Lower leg skin (tissue), 3 donors: ENCODE measurements at regions not wholly inside any gene's neighbourhood (a gene's known extent, or its start where the extent isn't known, plus 50 kb on each side); places are given as distances from the start of the nearest gene placed in this dataset.

Experiments used
- POLR2A ChIP-seq, 2 donors: fragments of 450-650 bp; IDR thresholded peaks; one replicate each; pipeline ENCODE4 v1.6.1; 2016 to 2017; ENCODE audit warnings: antibody characterized with exemption in 2 of 2, mild to moderate bottlenecking in 1 of 2, moderate library complexity in 1 of 2
- TF ChIP-seq, protein P1 (sequence below), 3 donors: fragments of 450-650 bp; IDR thresholded peaks; one replicate each; pipeline ENCODE4 v1.5.1; 2016; ENCODE audit warnings: antibody characterized with exemption in 3 of 3, mild to moderate bottlenecking in 3 of 3, moderate library complexity in 2 of 3

DNA sequence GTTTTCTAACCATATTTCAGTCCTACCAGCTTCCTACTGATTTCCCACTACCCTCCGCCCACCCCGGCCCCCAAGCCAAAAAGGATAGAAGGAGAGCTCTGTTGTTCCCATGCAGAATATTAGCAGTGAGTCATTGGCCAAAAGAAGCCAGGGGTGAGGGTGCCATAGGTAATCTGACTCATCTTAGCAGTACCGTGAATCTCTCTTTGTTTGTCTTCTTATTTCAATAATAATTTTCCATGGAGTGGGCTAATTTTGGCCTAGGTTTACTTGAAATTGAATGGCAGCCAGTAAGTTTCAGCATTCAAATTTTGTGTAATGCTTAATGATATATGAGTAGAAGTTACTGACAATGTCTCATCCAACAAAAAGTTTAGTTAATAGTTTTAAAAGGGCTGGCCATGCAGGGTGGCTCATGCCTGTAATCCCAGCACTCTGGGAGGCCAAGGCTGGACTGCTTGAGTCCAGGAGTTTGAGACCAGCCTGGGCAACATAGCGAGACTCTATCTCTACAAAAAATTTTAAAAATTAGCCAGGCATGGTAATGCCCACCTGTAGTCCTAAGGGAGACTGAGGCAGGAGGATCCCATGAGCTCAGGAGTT, 74.2 kb downstream of the C9orf152 start:
- TF ChIP-seq, protein P1, sequence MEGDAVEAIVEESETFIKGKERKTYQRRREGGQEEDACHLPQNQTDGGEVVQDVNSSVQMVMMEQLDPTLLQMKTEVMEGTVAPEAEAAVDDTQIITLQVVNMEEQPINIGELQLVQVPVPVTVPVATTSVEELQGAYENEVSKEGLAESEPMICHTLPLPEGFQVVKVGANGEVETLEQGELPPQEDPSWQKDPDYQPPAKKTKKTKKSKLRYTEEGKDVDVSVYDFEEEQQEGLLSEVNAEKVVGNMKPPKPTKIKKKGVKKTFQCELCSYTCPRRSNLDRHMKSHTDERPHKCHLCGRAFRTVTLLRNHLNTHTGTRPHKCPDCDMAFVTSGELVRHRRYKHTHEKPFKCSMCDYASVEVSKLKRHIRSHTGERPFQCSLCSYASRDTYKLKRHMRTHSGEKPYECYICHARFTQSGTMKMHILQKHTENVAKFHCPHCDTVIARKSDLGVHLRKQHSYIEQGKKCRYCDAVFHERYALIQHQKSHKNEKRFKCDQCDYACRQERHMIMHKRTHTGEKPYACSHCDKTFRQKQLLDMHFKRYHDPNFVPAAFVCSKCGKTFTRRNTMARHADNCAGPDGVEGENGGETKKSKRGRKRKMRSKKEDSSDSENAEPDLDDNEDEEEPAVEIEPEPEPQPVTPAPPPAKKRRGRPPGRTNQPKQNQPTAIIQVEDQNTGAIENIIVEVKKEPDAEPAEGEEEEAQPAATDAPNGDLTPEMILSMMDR (IDR thresholded peaks at IDR 0.05): no peak
- TF ChIP-seq POLR2A (IDR thresholded peaks at IDR 0.05): no peak
